ENCODE measurements at regions not wholly inside any gene's neighbourhood (a gene's known extent, or its start where the extent isn't known, plus 50 kb on each side); places are given as distances from the start of the nearest gene placed in this dataset.

GRCh38 chr17:33389504-33390135, 96.5 kb upstream of the ASIC2 start:
- TF ChIP-seq CTCF (IDR thresholded peaks at IDR 0.05) (no peak), POLR2AphosphoS5 (IDR thresholded peaks at IDR 0.05) (no peak), EP300 (IDR thresholded peaks at IDR 0.05) (no peak), POLR2A (IDR thresholded peaks at IDR 0.05) (no peak)
